K562 (cell line): ENCODE measurements at regions not wholly inside any gene's neighbourhood (a gene's known extent, or its start where the extent isn't known, plus 50 kb on each side); places are given as distances from the start of the nearest gene placed in this dataset.

Experiments
- ATAC-seq: fragments of 200-7000 bp; cut with Tn5 transposase; 3 replicates; pipeline ENCODE4 v1.9.1; 2020; ENCODE audit warnings: moderate library complexity
- BruUV-seq: library from RNA; stranded (reverse); fragments of 400-500 nt; replicated peaks from 2 replicates; lab custom pipeline; 2021; lab: Mats Ljungman, UMichigan
- CTCF ChIA-PET: fragments of 300-600 bp; formaldehyde crosslinking; extraction: SDS; loops from one replicate; lab custom pipeline; 2021; ENCODE audit warnings: low intra/inter-chr PET ratio; lab: Yijun Ruan, JAX
- POLR2A ChIA-PET: fragments of 300-600, 350-650 bp; sonication (Branson Sonifier 250); formaldehyde crosslinking; extraction: SDS; loops from one replicate; lab custom pipeline; 2021; ENCODE audit warnings: antibody characterized with exemption, inconsistent platforms; lab: Yijun Ruan, JAX
- DNase-seq, 4 experiments: peaks; one replicate each; pipeline versions ENCODE4 v3.0.0 to v3.0.0-alpha.2; 2011 to 2018; ENCODE audit warnings: low spot score in 3 of 4, mixed read lengths in 3 of 4; ENCODE audit errors: extremely low read depth in 1 of 4
- FAIRE-seq: peaks from 2 replicates; lab custom pipeline; 2011; peaks lifted over from hg19 to GRCh38; lab: Jason Lieb, UNC
- H2AFZ ChIP-seq: 2 replicates; pipeline ENCODE4 v1.6.0; 2011; ENCODE audit warnings: low read depth, low read length, control low read depth, inconsistent platforms
- H3K27ac ChIP-seq: fragments of 200-600 bp; 3 replicates; pipeline ENCODE4 v1.8.0; 2011; ENCODE audit warnings: low read depth, mild to moderate bottlenecking, control low read depth, inconsistent platforms, low read length, moderate library complexity, mixed read lengths; ENCODE audit errors: extremely low read depth
- H3K27me3 ChIP-seq, 2 experiments: fragments of 300-600 bp in 1 of 2; 2 replicates in 1 of 2; 3 replicates in 1 of 2; pipeline versions ENCODE4 v1.6.0 to v1.8.0; 2011; ENCODE audit warnings: inconsistent platforms in 2 of 2, low read length in 2 of 2, mild to moderate bottlenecking in 1 of 2, mixed read lengths in 1 of 2, moderate library complexity in 1 of 2; ENCODE audit not compliant: control insufficient read depth in 2 of 2, insufficient read depth in 2 of 2
- H3K36me3 ChIP-seq: fragments of 300-600 bp; 3 replicates; pipeline ENCODE4 v1.8.0; 2011; ENCODE audit warnings: mild to moderate bottlenecking, low read length, inconsistent platforms; ENCODE audit not compliant: control insufficient read depth, insufficient read depth
- H3K4me1 ChIP-seq, 2 experiments: fragments of 200-600 bp in 1 of 2; replicated peaks in 1 of 2; 2 replicates in 1 of 2; 3 replicates in 1 of 2; pipeline versions ENCODE4 v1.5.1 to v1.8.0; 2011; ENCODE audit warnings: inconsistent platforms in 2 of 2, low read length in 2 of 2, mild to moderate bottlenecking in 1 of 2, mixed read lengths in 1 of 2, moderate library complexity in 1 of 2; ENCODE audit not compliant: control insufficient read depth in 2 of 2, insufficient read depth in 2 of 2
- H3K4me2 ChIP-seq: 2 replicates; pipeline ENCODE4 v1.6.1; 2011; ENCODE audit warnings: low read length, control low read depth, inconsistent platforms, mixed read lengths; ENCODE audit not compliant: insufficient read depth
- H3K4me3 ChIP-seq: fragments of 200-600 bp; sonication (generic), shearing (Covaris generic); 2 replicates; pipeline ENCODE4 v1.5.1; 2016; ENCODE audit warnings: control low read depth, inconsistent platforms
- H3K79me2 ChIP-seq: fragments of 200-600 bp; 3 replicates; pipeline ENCODE4 v1.8.0; 2011; ENCODE audit warnings: low read length, inconsistent platforms; ENCODE audit not compliant: control insufficient read depth, insufficient read depth
- H3K9ac ChIP-seq, 2 experiments: 2 replicates each; pipeline versions ENCODE4 v1.6.0 to v1.6.1; 2011; ENCODE audit warnings: low read depth in 2 of 2, low read length in 2 of 2, control low read depth in 1 of 2, inconsistent platforms in 1 of 2, mild to moderate bottlenecking in 1 of 2, mixed read lengths in 1 of 2; ENCODE audit not compliant: insufficient read depth in 1 of 2
- H3K9me1 ChIP-seq: one replicate; pipeline ENCODE4 v1.6.0; 2011; ENCODE audit warnings: inconsistent platforms, mild to moderate bottlenecking, low read length, moderate library complexity; ENCODE audit not compliant: control insufficient read depth, insufficient read depth
- H3K9me3 ChIP-seq: replicated peaks from 2 replicates; pipeline ENCODE4 v1.5.1; 2011; ENCODE audit warnings: low read depth, low read length, inconsistent platforms; ENCODE audit not compliant: control insufficient read depth, insufficient read depth
- H4K20me1 ChIP-seq: replicated peaks from 2 replicates; pipeline ENCODE4 v1.6.1; 2011; ENCODE audit warnings: low read length, inconsistent platforms, mixed read lengths; ENCODE audit not compliant: control insufficient read depth, insufficient read depth
- CHD1 ChIP-seq: fragments of 200-600 bp; sonication (generic); IDR thresholded peaks from one replicate; pipeline ENCODE4 v1.6.1; 2012; ENCODE audit warnings: mild to moderate bottlenecking, moderate library complexity, low read length, inconsistent platforms
- HCFC1 ChIP-seq: IDR thresholded peaks from 2 replicates; pipeline ENCODE4 v1.6.1; 2012; ENCODE audit warnings: low read depth, low read length, improper control_type of control experiment
- HDAC1 ChIP-seq, 2 experiments: fragments of 450-650 bp; IDR thresholded peaks; 2 replicates each; pipeline ENCODE4 v1.6.1; 2016 to 2017; ENCODE audit warnings: inconsistent platforms in 1 of 2, mild to moderate bottlenecking in 1 of 2, moderate library complexity in 1 of 2
- HMGN3 ChIP-seq: IDR thresholded peaks from 2 replicates; pipeline ENCODE4 v1.6.1; 2011; ENCODE audit warnings: borderline replicate concordance, low read depth, mild to moderate bottlenecking, mixed read lengths, low read length; ENCODE audit not compliant: insufficient read length; ENCODE audit errors: extremely low read depth
- IRF9 ChIP-seq: fragments of 450-650 bp; IDR thresholded peaks from 2 replicates; pipeline ENCODE4 v1.6.1; 2016; ENCODE audit warnings: missing biosample characterization, missing genetic modification characterization
- KDM2B ChIP-seq: fragments of 250-450 bp; sonication (Bioruptor Pico); IDR thresholded peaks from 2 replicates; pipeline ENCODE4 v1.8.0; 2021; ENCODE audit warnings: mild to moderate bottlenecking, moderate library complexity
- MTA3 ChIP-seq: fragments of 450-650 bp; formaldehyde crosslinking; IDR thresholded peaks from 2 replicates; pipeline ENCODE4 v1.6.1; 2017; ENCODE audit warnings: mild to moderate bottlenecking, borderline replicate concordance
- PHTF2 ChIP-seq: fragments of 250-450 bp; sonication (Bioruptor Pico); IDR thresholded peaks from 2 replicates; pipeline ENCODE4 v1.5.0; 2021; ENCODE audit warnings: mild to moderate bottlenecking
- POLR2G ChIP-seq: fragments of 200-400 bp; formaldehyde crosslinking; IDR thresholded peaks from 2 replicates; pipeline ENCODE4 v1.6.1; 2017; ENCODE audit warnings: low read depth, mild to moderate bottlenecking, antibody characterized with exemption, low read length, moderate library complexity
- SETDB1 ChIP-seq: IDR thresholded peaks from one replicate; pipeline ENCODE4 v1.6.1; 2012; ENCODE audit warnings: low read length, control low read depth, inconsistent platforms
- SIX5 ChIP-seq, 2 experiments: IDR thresholded peaks; 2 replicates each; pipeline ENCODE4 v1.6.1; 2011; ENCODE audit warnings: low read length in 2 of 2, borderline replicate concordance in 1 of 2, low read depth in 1 of 2, mild to moderate bottlenecking in 1 of 2, moderate library complexity in 1 of 2; ENCODE audit not compliant: insufficient read depth in 1 of 2
- TAF9B ChIP-seq: fragments of 450-650 bp; IDR thresholded peaks from 2 replicates; pipeline ENCODE4 v1.6.1; 2018; ENCODE audit warnings: mild to moderate bottlenecking; ENCODE audit not compliant: partially characterized antibody
- U2AF2 ChIP-seq: fragments of 200-400 bp; formaldehyde crosslinking; optimal IDR thresholded peaks from 2 replicates; pipeline ENCODE3; 2017; ENCODE audit warnings: low read depth, mild to moderate bottlenecking, low read length
- VEZF1 ChIP-seq: fragments of 200-800 bp; sonication (Bioruptor generic); IDR thresholded peaks from 2 replicates; pipeline ENCODE4 v1.6.1; 2017; ENCODE audit warnings: missing genetic modification characterization, missing compliant biosample characterization
- ZNF197 ChIP-seq: fragments of 200-800 bp; sonication (Bioruptor generic); IDR thresholded peaks from 2 replicates; pipeline ENCODE4 v1.6.1; 2016; ENCODE audit warnings: low read depth, missing genetic modification characterization, missing compliant biosample characterization
- ZNF24 ChIP-seq: fragments of 450-650 bp; IDR thresholded peaks from 2 replicates; pipeline ENCODE4 v1.6.1; 2016
- ZZZ3 ChIP-seq: fragments of 450-650 bp; IDR thresholded peaks from 2 replicates; pipeline ENCODE4 v1.6.1; 2016; ENCODE audit warnings: antibody characterized with exemption, mild to moderate bottlenecking, moderate library complexity
- WGBS: fragments of 100-300 bp; shearing (Covaris generic); methylation state at CpG from one replicate; pipeline ENCODE4 v1.1.6; 2016; ENCODE audit warnings: low coverage, mixed read lengths; ENCODE audit not compliant: insufficient coverage; ENCODE audit errors: missing lambda C conversion rate; 5-methylcytosine and 5-hydroxymethylcytosine counted together
- in situ Hi-C: fragments of 300-500 bp; cut with MboI; formaldehyde crosslinking; loops from 4 replicates; pipeline ENCODE4 v1.15.0; 2018; ENCODE audit warnings: inconsistent platforms, mixed read lengths
- intact Hi-C: fragments of 100-400 bp; cut with micrococcal nuclease; formaldehyde crosslinking; loops from 2 replicates; pipeline ENCODE4 v1.14.2; 2022

- intact Hi-C loops (no loop called here), in situ Hi-C loops (no loop called here)
- ChIA-PET POLR2A (no interaction called here), CTCF (no interaction called here)
- FAIRE-seq (no peak), ATAC-seq (no peak), DNase-seq (no peak)
- no TSS peak for BruUV-seq
- H3K4me2 ChIP-seq = no peak overlapping the region
- H3K27me3 ChIP-seq = no peaks in the 10 kb centered on the region
- H2AFZ ChIP-seq = no peak overlapping the region
- H3K9me3 ChIP-seq = peaks cover 3% of the 10 kb centered on the region; the same call in 1 of the 2 replicates
- H3K4me1 ChIP-seq = no peaks in the 10 kb centered on the region
- H3K9me1 ChIP-seq = no peaks in the 10 kb centered on the region
- no peak for TF ChIP-seq HMGN3
- TF ChIP-seq HDAC1 (IDR thresholded peaks at IDR 0.05) = no peak
- no peak for TF ChIP-seq SIX5 (IDR thresholded peaks at IDR 0.05; ENCODE audit: borderline replicate concordance in 1 of 2, insufficient read depth in 1 of 2, low read depth in 1 of 2, low read length in 2 of 2)
- no peak for TF ChIP-seq MTA3
- TF ChIP-seq ZZZ3 = no peak
- TF ChIP-seq PHTF2 = no peak
- no peak for TF ChIP-seq ZNF24
- TF ChIP-seq VEZF1 (CRISPR knock-in tag) = no peak
- no peak for TF ChIP-seq TAF9B
- TF ChIP-seq U2AF2 = no peak
- TF ChIP-seq POLR2G = no peak
- TF ChIP-seq KDM2B (CRISPR knock-in tag) = no peak
- TF ChIP-seq SETDB1 = no peak
- TF ChIP-seq ZNF197 (CRISPR knock-in tag) = no peak
- TF ChIP-seq HCFC1 = no peak
- TF ChIP-seq IRF9 (tag) = no peak
- no peak for TF ChIP-seq CHD1
- no peak overlapping the region for H3K4me3 ChIP-seq
- no peaks in the 10 kb centered on the region for H3K79me2 ChIP-seq
- no peak overlapping the region for H3K27ac ChIP-seq
- H3K36me3 ChIP-seq = no peaks in the 10 kb centered on the region
- WGBS = 2% methylated on average over 2 of the region's 2 CpGs
- no peak overlapping the region for H3K9ac ChIP-seq
- no peaks in the 10 kb centered on the region for H4K20me1 ChIP-seq
Observed at GRCh38 chr7:110051372-110051771, 1039.6 kb upstream of the LRRN3 start.
